ENCODE measurements at regions not wholly inside any gene's neighbourhood (a gene's known extent, or its start where the extent isn't known, plus 50 kb on each side); places are given as distances from the start of the nearest gene placed in this dataset.

DNA sequence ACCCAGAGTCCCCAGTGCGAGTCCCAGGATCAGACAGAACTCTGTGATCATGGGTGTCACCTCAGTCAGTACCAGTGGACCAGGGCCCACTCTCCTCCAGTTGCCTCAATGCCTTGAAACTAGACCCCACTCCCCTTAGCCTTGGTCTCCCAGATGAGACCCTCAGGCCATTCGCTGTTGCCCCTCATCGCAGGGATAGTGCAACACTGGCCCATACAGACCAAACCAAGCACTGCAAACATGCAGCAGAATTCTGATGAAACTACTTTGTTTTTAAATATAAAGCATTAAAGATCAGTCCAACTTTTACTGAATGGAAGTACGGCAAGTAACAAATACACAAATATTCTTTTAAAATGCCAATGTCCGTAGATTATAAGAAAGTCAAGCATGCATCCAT, 101.2 kb upstream of the NT5E start:
- Histone ChIP-seq H3K9ac (ENCODE audit: low read length in 3 of 3) (no peak overlapping the region), H3K4me3 (ENCODE audit: low read length in 3 of 3) (no peak overlapping the region), H3K4me1 (ENCODE audit: control insufficient read depth in 2 of 3, insufficient read depth in 2 of 3, low read depth in 1 of 3, low read length in 3 of 3) (no peaks in the 10 kb centered on the region), H3K27ac (ENCODE audit: low read depth in 2 of 2, low read length in 2 of 2) (no peak overlapping the region), H3K27me3 (ENCODE audit: control insufficient read depth, insufficient read depth, low read length) (no peaks in the 10 kb centered on the region), H3K9me3 (ENCODE audit: control insufficient read depth in 2 of 3, insufficient read depth in 1 of 3, low read length in 3 of 3) (no peaks in the 10 kb centered on the region), H3K36me3 (ENCODE audit: control insufficient read depth in 2 of 3, insufficient read depth in 3 of 3, low read length in 3 of 3) (no peaks in the 10 kb centered on the region)
- TF ChIP-seq, protein P1, sequence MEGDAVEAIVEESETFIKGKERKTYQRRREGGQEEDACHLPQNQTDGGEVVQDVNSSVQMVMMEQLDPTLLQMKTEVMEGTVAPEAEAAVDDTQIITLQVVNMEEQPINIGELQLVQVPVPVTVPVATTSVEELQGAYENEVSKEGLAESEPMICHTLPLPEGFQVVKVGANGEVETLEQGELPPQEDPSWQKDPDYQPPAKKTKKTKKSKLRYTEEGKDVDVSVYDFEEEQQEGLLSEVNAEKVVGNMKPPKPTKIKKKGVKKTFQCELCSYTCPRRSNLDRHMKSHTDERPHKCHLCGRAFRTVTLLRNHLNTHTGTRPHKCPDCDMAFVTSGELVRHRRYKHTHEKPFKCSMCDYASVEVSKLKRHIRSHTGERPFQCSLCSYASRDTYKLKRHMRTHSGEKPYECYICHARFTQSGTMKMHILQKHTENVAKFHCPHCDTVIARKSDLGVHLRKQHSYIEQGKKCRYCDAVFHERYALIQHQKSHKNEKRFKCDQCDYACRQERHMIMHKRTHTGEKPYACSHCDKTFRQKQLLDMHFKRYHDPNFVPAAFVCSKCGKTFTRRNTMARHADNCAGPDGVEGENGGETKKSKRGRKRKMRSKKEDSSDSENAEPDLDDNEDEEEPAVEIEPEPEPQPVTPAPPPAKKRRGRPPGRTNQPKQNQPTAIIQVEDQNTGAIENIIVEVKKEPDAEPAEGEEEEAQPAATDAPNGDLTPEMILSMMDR (IDR thresholded peaks at IDR 0.05; ENCODE audit: borderline replicate concordance, extremely low read depth, insufficient read depth), result no peak
- DNase-seq (no peak), FAIRE-seq (no peak)
- intact Hi-C loops (cut with DNase I), result no loop called here

DNA sequence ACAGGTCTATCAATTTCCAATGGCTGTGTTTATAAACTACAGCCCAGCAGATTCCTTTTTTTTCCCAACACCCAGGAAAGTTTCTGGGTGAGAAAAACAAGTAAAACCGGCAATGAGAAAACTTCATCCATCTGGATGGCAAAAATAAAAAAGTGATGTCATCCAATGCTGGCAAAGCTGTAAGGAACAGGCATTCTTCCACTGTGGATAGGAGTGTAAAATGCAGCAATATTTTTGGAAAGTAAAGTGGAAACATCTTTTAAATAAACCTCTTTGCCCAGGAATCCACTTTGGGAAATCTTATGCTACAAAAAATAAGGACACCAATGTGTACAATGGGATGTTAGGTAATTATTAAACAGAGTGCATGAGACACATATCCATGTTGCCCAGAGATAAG, 102.1 kb upstream of the NT5E start:
- TF ChIP-seq, protein P1 (IDR thresholded peaks at IDR 0.05; ENCODE audit: borderline replicate concordance, extremely low read depth, insufficient read depth), result no peak
- Histone ChIP-seq H3K9ac (ENCODE audit: low read length in 3 of 3) (no peak overlapping the region), H3K27me3 (ENCODE audit: control insufficient read depth, insufficient read depth, low read length) (no peaks in the 10 kb centered on the region), H3K4me1 (ENCODE audit: control insufficient read depth in 2 of 3, insufficient read depth in 2 of 3, low read depth in 1 of 3, low read length in 3 of 3) (no peaks in the 10 kb centered on the region), H3K27ac (ENCODE audit: low read depth in 2 of 2, low read length in 2 of 2) (no peak overlapping the region), H3K4me3 (ENCODE audit: low read length in 3 of 3) (no peak overlapping the region), H3K36me3 (ENCODE audit: control insufficient read depth in 2 of 3, insufficient read depth in 3 of 3, low read length in 3 of 3) (no peaks in the 10 kb centered on the region), H3K9me3 (ENCODE audit: control insufficient read depth in 2 of 3, insufficient read depth in 1 of 3, low read length in 3 of 3) (no peaks in the 10 kb centered on the region)
- FAIRE-seq, result no peak
- intact Hi-C loops (cut with DNase I), result no loop called here
- no peak for DNase-seq

DNA sequence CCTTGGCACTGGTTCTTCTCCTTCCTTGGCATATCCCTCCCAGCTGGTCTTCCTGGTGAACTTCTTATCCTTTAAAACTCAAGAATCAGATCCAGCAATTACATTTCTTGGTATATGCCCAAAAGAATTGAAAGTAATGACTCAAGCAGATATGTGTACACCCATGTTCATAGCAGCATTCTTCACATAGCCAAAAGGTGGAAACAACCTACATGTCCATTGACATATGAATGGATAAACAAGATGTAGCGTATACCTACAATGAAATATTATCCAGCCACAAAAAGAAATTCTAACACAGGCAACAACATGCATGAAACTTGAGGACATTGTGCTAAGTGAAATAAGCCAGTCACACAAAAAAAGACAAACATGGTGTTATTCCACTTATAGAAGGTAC, 103.7 kb upstream of the NT5E start:
- TF ChIP-seq, protein P1 (IDR thresholded peaks at IDR 0.05; ENCODE audit: borderline replicate concordance, extremely low read depth, insufficient read depth), result no peak
- H3K9ac ChIP-seq (ENCODE audit: low read length in 3 of 3), result no peak overlapping the region
- H3K4me1 ChIP-seq (ENCODE audit: control insufficient read depth in 2 of 3, insufficient read depth in 2 of 3, low read depth in 1 of 3, low read length in 3 of 3), result no peaks in the 10 kb centered on the region
- no peak overlapping the region for H3K27ac ChIP-seq (ENCODE audit: low read depth in 2 of 2, low read length in 2 of 2)
- intact Hi-C loops (cut with DNase I), result no loop called here
- FAIRE-seq (no peak), DNase-seq (no peak)
- H3K9me3 ChIP-seq (ENCODE audit: control insufficient read depth in 2 of 3, insufficient read depth in 1 of 3, low read length in 3 of 3), result no peaks in the 10 kb centered on the region
- no peaks in the 10 kb centered on the region for H3K36me3 ChIP-seq (ENCODE audit: control insufficient read depth in 2 of 3, insufficient read depth in 3 of 3, low read length in 3 of 3)
- H3K4me3 ChIP-seq (ENCODE audit: low read length in 3 of 3), result no peak overlapping the region
- H3K27me3 ChIP-seq (ENCODE audit: control insufficient read depth, insufficient read depth, low read length), result no peaks in the 10 kb centered on the region

DNA sequence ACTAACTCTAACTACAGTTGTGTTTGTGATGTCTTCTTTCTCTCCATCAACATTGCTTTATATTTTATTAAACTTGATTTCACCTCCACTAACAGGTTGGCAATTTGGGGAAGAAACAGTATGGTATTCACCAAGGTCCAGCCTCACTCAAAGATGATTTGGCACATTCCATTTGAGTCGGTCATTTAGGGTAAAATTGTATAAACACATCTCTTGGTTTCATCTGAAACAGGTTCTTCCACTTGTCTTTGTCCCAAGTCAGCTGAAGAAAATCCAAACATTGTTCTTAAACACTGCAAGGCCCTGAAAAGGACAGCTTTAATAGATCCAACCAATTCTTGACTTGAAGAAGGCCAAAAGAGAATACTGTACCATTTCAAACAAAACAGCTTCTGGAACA, 104.9 kb upstream of the NT5E start:
- H3K9me3 ChIP-seq (ENCODE audit: control insufficient read depth in 2 of 3, insufficient read depth in 1 of 3, low read length in 3 of 3), result no peaks in the 10 kb centered on the region
- H3K4me1 ChIP-seq (ENCODE audit: control insufficient read depth in 2 of 3, insufficient read depth in 2 of 3, low read depth in 1 of 3, low read length in 3 of 3), result no peaks in the 10 kb centered on the region
- no peaks in the 10 kb centered on the region for H3K27me3 ChIP-seq (ENCODE audit: control insufficient read depth, insufficient read depth, low read length)
- FAIRE-seq (no peak), DNase-seq (no peak)
- no peak overlapping the region for H3K4me3 ChIP-seq (ENCODE audit: low read length in 3 of 3)
- H3K9ac ChIP-seq (ENCODE audit: low read length in 3 of 3), result no peak overlapping the region
- TF ChIP-seq, protein P1 (IDR thresholded peaks at IDR 0.05; ENCODE audit: borderline replicate concordance, extremely low read depth, insufficient read depth), result no peak
- no peaks in the 10 kb centered on the region for H3K36me3 ChIP-seq (ENCODE audit: control insufficient read depth in 2 of 3, insufficient read depth in 3 of 3, low read length in 3 of 3)
- no peak overlapping the region for H3K27ac ChIP-seq (ENCODE audit: low read depth in 2 of 2, low read length in 2 of 2)
- intact Hi-C loops (cut with DNase I), result no loop called here

Measured in kidney (tissue), 13 donors.